Spinal cord (tissue), 9 donors: ENCODE measurements at regions not wholly inside any gene's neighbourhood (a gene's known extent, or its start where the extent isn't known, plus 50 kb on each side); places are given as distances from the start of the nearest gene placed in this dataset.

Source experiments
- DNase-seq, 6 donors: peaks; one replicate each; pipeline versions ENCODE4 v3.0.0 to v3.0.0-alpha.2; 2013 to 2015; ENCODE audit warnings: low spot score in 6 of 6, low read depth in 4 of 6
- H3K27ac ChIP-seq: one replicate; pipeline ENCODE4 v1.5.1; 2013; ENCODE audit warnings: low read depth, low read length, control low read depth
- H3K27me3 ChIP-seq: one replicate; pipeline ENCODE4 v1.6.1; 2013; ENCODE audit warnings: low read length; ENCODE audit not compliant: control insufficient read depth, insufficient read depth
- H3K36me3 ChIP-seq: one replicate; pipeline ENCODE4 v1.6.1; 2013; ENCODE audit warnings: low read length; ENCODE audit not compliant: control insufficient read depth, insufficient read depth
- H3K4me1 ChIP-seq: one replicate; pipeline ENCODE4 v1.6.1; 2013; ENCODE audit warnings: low read length; ENCODE audit not compliant: control insufficient read depth, insufficient read depth
- H3K4me3 ChIP-seq: one replicate; pipeline ENCODE4 v1.5.1; 2013; ENCODE audit warnings: low read depth, low read length, control low read depth
- H3K9me3 ChIP-seq: one replicate; pipeline ENCODE4 v1.6.1; 2013; ENCODE audit warnings: low read length; ENCODE audit not compliant: control insufficient read depth, insufficient read depth
- WGBS: methylation state at CpG from one replicate; pipeline ENCODE4 v1.1.5; 2013; ENCODE audit warnings: missing lambda C conversion rate; ENCODE audit not compliant: insufficient coverage; 5-methylcytosine and 5-hydroxymethylcytosine counted together
- donor health status: healthy.

- Histone ChIP-seq H3K4me1 (no peaks in the 10 kb centered on the region), H3K27me3 (no peaks in the 10 kb centered on the region), H3K4me3 (no peak overlapping the region), H3K9me3 (no peaks in the 10 kb centered on the region), H3K36me3 (no peaks in the 10 kb centered on the region), H3K27ac (no peak overlapping the region)
- WGBS = 50% methylated on average over 1 of the region's 3 CpGs
- peak in 2 of 6 donors; percentile 55 to 94 for DNase-seq
Measured at GRCh38 chr7:118041251-118041878, 142.6 kb upstream of the LSM8 start.

DNA sequence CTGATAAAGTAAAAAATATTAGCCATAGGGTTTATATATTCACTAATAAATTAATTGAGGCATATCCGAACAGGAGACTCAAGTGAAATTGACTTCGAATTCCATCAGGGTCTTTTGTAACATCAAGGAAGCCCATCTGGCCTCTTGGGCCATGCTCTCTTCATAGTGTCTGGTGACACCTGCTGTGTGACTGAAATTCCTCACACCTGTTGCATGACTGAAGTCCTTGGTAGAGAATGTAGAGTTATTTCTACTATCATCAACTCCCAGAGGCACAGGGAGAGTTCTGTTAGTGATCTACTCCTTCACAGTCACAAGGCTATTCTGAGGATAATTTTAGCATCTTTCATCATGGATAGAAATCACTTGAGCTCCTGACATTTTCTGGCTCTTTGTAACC is 138.3 kb upstream of the LSM8 start:
- H3K27ac ChIP-seq = no peak overlapping the region
- DNase-seq = no peak

GRCh38 chr7:118046086-118046485 is 137.9 kb upstream of the LSM8 start:
- Histone ChIP-seq H3K9me3 (no peaks in the 10 kb centered on the region), H3K4me3 (no peak overlapping the region), H3K27me3 (no peaks in the 10 kb centered on the region), H3K27ac (no peak overlapping the region), H3K36me3 (no peaks in the 10 kb centered on the region), H3K4me1 (no peaks in the 10 kb centered on the region)
- DNase-seq = no peak
- WGBS = no CpG with 5 or more reads among the region's 2 CpGs

More for the DNA sequence above, 138.3 kb upstream of the LSM8 start:
- WGBS = no CpG with 5 or more reads among the region's 2 CpGs
- H3K4me1 ChIP-seq = no peaks in the 10 kb centered on the region
- no peaks in the 10 kb centered on the region for H3K9me3 ChIP-seq
- H3K27me3 ChIP-seq = no peaks in the 10 kb centered on the region
- H3K36me3 ChIP-seq = no peaks in the 10 kb centered on the region
- no peak overlapping the region for H3K4me3 ChIP-seq

GRCh38 chr7:118046801-118047200 is 137.2 kb upstream of the LSM8 start:
- DNase-seq = peak in 2 of 6 donors; percentile 54 to 66
- no peak overlapping the region for H3K4me3 ChIP-seq
- H3K9me3 ChIP-seq = no peaks in the 10 kb centered on the region
- no peak overlapping the region for H3K27ac ChIP-seq
- WGBS = no CpG with 5 or more reads among the region's 2 CpGs
- no peaks in the 10 kb centered on the region for H3K27me3 ChIP-seq
- H3K36me3 ChIP-seq = no peaks in the 10 kb centered on the region
- H3K4me1 ChIP-seq = no peaks in the 10 kb centered on the region

- Histone ChIP-seq H3K27me3 (no peaks in the 10 kb centered on the region), H3K4me1 (peaks cover 4% of the 10 kb centered on the region), H3K4me3 (no peak overlapping the region), H3K36me3 (no peaks in the 10 kb centered on the region), H3K27ac (no peak overlapping the region), H3K9me3 (no peaks in the 10 kb centered on the region)
- peak in 1 of 6 donors; percentile 61 for DNase-seq
- WGBS = 40% methylated on average over 4 of the region's 6 CpGs
Measured at GRCh38 chr7:118052336-118052735, 131.6 kb upstream of the LSM8 start.

DNA sequence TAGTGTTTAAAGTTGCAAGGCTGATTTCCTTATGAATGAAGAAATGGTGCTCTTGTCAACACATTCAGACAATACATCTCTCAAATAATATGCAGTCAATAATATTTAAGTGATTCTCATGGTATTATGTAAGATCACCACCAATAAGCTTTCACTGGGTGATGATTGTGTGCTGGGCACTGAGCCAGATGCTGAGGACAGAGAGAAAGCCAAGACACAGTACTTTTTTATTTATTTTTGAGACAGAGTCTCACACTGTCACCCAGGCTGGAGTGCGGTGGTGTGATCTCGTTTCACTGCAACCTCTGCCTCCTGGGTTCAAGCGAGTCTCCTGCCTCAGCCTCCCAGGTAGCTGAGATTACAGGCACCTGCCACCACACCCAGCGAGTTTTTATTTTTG is 130.6 kb upstream of the LSM8 start:
- Histone ChIP-seq H3K27ac (no peak overlapping the region), H3K4me1 (peaks cover 4% of the 10 kb centered on the region), H3K36me3 (no peaks in the 10 kb centered on the region), H3K9me3 (no peaks in the 10 kb centered on the region), H3K27me3 (no peaks in the 10 kb centered on the region), H3K4me3 (no peak overlapping the region)
- DNase-seq = peak in 1 of 6 donors; percentile 31
- WGBS = 80% methylated on average over 2 of the region's 4 CpGs

DNA sequence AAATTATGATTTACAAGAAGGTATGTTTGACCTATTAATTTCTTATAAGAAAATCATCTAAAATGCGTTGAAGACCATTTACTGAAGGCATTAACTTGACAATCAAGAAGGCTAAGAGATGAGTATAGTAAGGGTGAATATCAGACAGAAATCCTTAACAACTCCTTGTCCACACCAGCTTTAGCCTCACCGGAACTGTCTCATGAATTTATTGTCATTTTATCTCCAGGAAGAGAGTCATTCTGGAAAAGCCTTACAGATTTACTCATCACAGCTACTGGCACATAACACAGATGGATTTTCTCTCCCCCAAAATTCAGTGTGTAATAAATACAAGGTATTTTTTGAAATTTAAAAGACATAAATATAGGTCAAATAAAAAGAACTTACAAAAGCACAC is 129.4 kb upstream of the LSM8 start:
- no peak for DNase-seq
- Histone ChIP-seq H3K9me3 (no peaks in the 10 kb centered on the region), H3K27ac (no peak overlapping the region), H3K36me3 (no peaks in the 10 kb centered on the region), H3K4me1 (peaks cover 4% of the 10 kb centered on the region), H3K4me3 (no peak overlapping the region), H3K27me3 (no peaks in the 10 kb centered on the region)
- WGBS = no CpG with 5 or more reads among the region's 2 CpGs

- H3K27ac ChIP-seq = no peak overlapping the region
- no peak overlapping the region for H3K4me3 ChIP-seq
- no peak for DNase-seq
- whole genome bisulfite sequencing = 90% methylated on average over 2 of the region's 3 CpGs
- H3K27me3 ChIP-seq = no peaks in the 10 kb centered on the region
- H3K36me3 ChIP-seq = no peaks in the 10 kb centered on the region
- peaks cover 4% of the 10 kb centered on the region for H3K4me1 ChIP-seq
- no peaks in the 10 kb centered on the region for H3K9me3 ChIP-seq
Measured at GRCh38 chr7:118055647-118056046, 128.3 kb upstream of the LSM8 start.

DNA sequence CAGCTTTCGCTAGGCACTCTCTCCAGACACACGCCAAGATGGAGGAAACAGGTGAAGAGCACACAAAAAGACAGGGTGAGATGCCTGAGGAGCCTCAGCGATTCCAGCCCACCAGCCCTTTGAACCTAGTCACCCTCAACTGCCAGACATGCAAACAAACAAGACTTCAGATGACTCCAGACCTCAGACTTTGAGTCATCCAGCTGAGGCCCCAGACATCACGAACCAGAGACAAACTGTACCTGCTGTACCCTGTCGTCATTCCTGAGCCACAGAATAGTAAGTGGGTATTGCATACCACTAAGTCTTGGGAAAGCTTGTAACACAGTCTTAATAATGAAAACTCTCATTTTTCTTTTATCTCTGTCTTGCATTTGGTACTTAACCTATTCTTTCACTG is 126.6 kb upstream of the LSM8 start:
- H3K4me3 ChIP-seq = no peak overlapping the region
- no peak overlapping the region for H3K27ac ChIP-seq
- H3K9me3 ChIP-seq = no peaks in the 10 kb centered on the region
- 97% methylated on average over 4 of the region's 5 CpGs for WGBS
- H3K27me3 ChIP-seq = no peaks in the 10 kb centered on the region
- DNase-seq = no peak
- H3K4me1 ChIP-seq = peaks cover 1% of the 10 kb centered on the region
- H3K36me3 ChIP-seq = no peaks in the 10 kb centered on the region

- H3K4me1 ChIP-seq = no peaks in the 10 kb centered on the region
- H3K27me3 ChIP-seq = no peaks in the 10 kb centered on the region
- no peaks in the 10 kb centered on the region for H3K36me3 ChIP-seq
- H3K9me3 ChIP-seq = no peaks in the 10 kb centered on the region
- no peak for DNase-seq
- H3K27ac ChIP-seq = no peak overlapping the region
- 44% methylated on average over 2 of the region's 2 CpGs for WGBS
- no peak overlapping the region for H3K4me3 ChIP-seq
Measured at GRCh38 chr7:118059209-118059608, 124.8 kb upstream of the LSM8 start.
